GM10266 (cell line): ENCODE measurements at regions not wholly inside any gene's neighbourhood (a gene's known extent, or its start where the extent isn't known, plus 50 kb on each side); places are given as distances from the start of the nearest gene placed in this dataset.

Experiments
- DNase-seq: peaks from one replicate; pipeline ENCODE4 v3.0.0; 2012; ENCODE audit errors: extremely low spot score
- CTCF ChIP-seq: IDR thresholded peaks from 2 replicates; pipeline ENCODE4 v1.5.1; 2012; ENCODE audit warnings: mild to moderate bottlenecking, low read depth; ENCODE audit not compliant: control insufficient read depth, insufficient read depth; ENCODE audit errors: missing control alignments

GRCh38 chr2:62277688-62278087 lies 81.8 kb downstream of the B3GNT2 start:
- DNase-seq: no peak
- TF ChIP-seq CTCF: no peak
